WTC11 (cell line): ENCODE measurements at regions not wholly inside any gene's neighbourhood (a gene's known extent, or its start where the extent isn't known, plus 50 kb on each side); places are given as distances from the start of the nearest gene placed in this dataset.

ENCODE experiments used
- CREM ChIP-seq: sonication (generic); formaldehyde crosslinking; IDR thresholded peaks from 2 replicates; pipeline ENCODE4 v1.8.1; 2022; ENCODE audit warnings: mild to moderate bottlenecking, missing genetic modification reagents, moderate library complexity
- ETV6 ChIP-seq: sonication (generic); formaldehyde crosslinking; IDR thresholded peaks from 2 replicates; pipeline ENCODE4 v1.8.1; 2022; ENCODE audit warnings: mild to moderate bottlenecking, missing genetic modification reagents
- FOXK1 ChIP-seq: sonication (generic); formaldehyde crosslinking; IDR thresholded peaks from 2 replicates; pipeline ENCODE4 v1.8.0; 2022; ENCODE audit warnings: mild to moderate bottlenecking, moderate library complexity, missing genetic modification reagents
- NFYB ChIP-seq: sonication (generic); formaldehyde crosslinking; conservative IDR thresholded peaks from 2 replicates; pipeline ENCODE4 v1.8.0; 2022; ENCODE audit warnings: low read depth, missing genetic modification reagents
- TF ChIP-seq, protein P1 (sequence below): fragments of 200-600 bp; IDR thresholded peaks from 2 replicates; pipeline ENCODE4 v1.8.0; 2022; ENCODE audit warnings: antibody characterized with exemption
- TF ChIP-seq, protein P2 (sequence below): sonication (generic); formaldehyde crosslinking; IDR thresholded peaks from 2 replicates; pipeline ENCODE4 v1.8.0; 2022; ENCODE audit warnings: mild to moderate bottlenecking, missing genetic modification reagents
- TF ChIP-seq, protein P3 (sequence below): fragments of 250-450 bp; sonication (Bioruptor Pico); IDR thresholded peaks from 2 replicates; pipeline ENCODE4 v1.9.0; 2021; ENCODE audit warnings: mild to moderate bottlenecking
- TF ChIP-seq, protein P4 (sequence below): sonication (generic); formaldehyde crosslinking; IDR thresholded peaks from 2 replicates; pipeline ENCODE4 v1.8.0; 2022; ENCODE audit warnings: mild to moderate bottlenecking, missing genetic modification reagents
- TF ChIP-seq, protein P5 (sequence below): sonication (generic); formaldehyde crosslinking; IDR thresholded peaks from 2 replicates; pipeline ENCODE4 v1.8.1; 2022; ENCODE audit warnings: low read depth, missing genetic modification reagents, borderline replicate concordance

DNA sequence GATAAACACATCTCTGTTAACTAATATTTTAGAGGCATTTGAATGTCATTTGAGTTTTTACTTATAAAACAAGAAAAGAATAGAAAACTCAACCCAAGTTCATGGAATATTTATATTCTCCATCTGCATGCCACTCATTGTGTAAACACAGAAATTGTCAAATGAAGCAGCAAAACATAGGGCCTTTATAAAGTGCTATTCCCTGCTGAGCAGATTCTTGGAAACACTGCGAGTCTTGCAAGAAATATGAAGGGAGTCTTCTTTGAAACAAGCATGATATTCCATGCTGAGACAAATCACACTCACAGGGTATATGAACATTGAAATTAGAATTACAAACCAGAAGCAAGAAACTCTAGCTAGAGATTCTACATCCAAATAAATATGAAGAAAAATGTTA, 655.8 kb downstream of the BRINP3 start:
- TF ChIP-seq, protein P1, sequence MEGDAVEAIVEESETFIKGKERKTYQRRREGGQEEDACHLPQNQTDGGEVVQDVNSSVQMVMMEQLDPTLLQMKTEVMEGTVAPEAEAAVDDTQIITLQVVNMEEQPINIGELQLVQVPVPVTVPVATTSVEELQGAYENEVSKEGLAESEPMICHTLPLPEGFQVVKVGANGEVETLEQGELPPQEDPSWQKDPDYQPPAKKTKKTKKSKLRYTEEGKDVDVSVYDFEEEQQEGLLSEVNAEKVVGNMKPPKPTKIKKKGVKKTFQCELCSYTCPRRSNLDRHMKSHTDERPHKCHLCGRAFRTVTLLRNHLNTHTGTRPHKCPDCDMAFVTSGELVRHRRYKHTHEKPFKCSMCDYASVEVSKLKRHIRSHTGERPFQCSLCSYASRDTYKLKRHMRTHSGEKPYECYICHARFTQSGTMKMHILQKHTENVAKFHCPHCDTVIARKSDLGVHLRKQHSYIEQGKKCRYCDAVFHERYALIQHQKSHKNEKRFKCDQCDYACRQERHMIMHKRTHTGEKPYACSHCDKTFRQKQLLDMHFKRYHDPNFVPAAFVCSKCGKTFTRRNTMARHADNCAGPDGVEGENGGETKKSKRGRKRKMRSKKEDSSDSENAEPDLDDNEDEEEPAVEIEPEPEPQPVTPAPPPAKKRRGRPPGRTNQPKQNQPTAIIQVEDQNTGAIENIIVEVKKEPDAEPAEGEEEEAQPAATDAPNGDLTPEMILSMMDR: no peak
- TF ChIP-seq NFYB (CRISPR knock-in tag) (no peak), FOXK1 (CRISPR knock-in tag) (no peak), CREM (no peak), ETV6 (CRISPR knock-in tag) (no peak)
- TF ChIP-seq, protein P2, sequence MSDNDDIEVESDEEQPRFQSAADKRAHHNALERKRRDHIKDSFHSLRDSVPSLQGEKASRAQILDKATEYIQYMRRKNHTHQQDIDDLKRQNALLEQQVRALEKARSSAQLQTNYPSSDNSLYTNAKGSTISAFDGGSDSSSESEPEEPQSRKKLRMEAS (CRISPR knock-in tag): no peak
- TF ChIP-seq, protein P3, sequence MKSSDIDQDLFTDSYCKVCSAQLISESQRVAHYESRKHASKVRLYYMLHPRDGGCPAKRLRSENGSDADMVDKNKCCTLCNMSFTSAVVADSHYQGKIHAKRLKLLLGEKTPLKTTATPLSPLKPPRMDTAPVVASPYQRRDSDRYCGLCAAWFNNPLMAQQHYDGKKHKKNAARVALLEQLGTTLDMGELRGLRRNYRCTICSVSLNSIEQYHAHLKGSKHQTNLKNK (CRISPR knock-in tag): no peak
- TF ChIP-seq, protein P4, sequence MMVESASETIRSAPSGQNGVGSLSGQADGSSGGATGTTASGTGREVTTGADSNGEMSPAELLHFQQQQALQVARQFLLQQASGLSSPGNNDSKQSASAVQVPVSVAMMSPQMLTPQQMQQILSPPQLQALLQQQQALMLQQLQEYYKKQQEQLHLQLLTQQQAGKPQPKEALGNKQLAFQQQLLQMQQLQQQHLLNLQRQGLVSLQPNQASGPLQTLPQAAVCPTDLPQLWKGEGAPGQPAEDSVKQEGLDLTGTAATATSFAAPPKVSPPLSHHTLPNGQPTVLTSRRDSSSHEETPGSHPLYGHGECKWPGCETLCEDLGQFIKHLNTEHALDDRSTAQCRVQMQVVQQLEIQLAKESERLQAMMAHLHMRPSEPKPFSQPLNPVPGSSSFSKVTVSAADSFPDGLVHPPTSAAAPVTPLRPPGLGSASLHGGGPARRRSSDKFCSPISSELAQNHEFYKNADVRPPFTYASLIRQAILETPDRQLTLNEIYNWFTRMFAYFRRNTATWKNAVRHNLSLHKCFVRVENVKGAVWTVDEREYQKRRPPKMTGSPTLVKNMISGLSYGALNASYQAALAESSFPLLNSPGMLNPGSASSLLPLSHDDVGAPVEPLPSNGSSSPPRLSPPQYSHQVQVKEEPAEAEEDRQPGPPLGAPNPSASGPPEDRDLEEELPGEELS: no peak
- TF ChIP-seq, protein P5, sequence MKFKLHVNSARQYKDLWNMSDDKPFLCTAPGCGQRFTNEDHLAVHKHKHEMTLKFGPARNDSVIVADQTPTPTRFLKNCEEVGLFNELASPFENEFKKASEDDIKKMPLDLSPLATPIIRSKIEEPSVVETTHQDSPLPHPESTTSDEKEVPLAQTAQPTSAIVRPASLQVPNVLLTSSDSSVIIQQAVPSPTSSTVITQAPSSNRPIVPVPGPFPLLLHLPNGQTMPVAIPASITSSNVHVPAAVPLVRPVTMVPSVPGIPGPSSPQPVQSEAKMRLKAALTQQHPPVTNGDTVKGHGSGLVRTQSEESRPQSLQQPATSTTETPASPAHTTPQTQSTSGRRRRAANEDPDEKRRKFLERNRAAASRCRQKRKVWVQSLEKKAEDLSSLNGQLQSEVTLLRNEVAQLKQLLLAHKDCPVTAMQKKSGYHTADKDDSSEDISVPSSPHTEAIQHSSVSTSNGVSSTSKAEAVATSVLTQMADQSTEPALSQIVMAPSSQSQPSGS (CRISPR knock-in tag): no peak
